HL-60 (cell line): ENCODE measurements at regions not wholly inside any gene's neighbourhood (a gene's known extent, or its start where the extent isn't known, plus 50 kb on each side); places are given as distances from the start of the nearest gene placed in this dataset.

ENCODE experiments used
- POLR2AphosphoS5 ChIP-seq: IDR thresholded peaks from 2 replicates; pipeline ENCODE4 v1.6.1; 2012; ENCODE audit warnings: low read depth
- TF ChIP-seq, protein P1 (sequence below): IDR thresholded peaks from one replicate; pipeline ENCODE4 v1.5.1; 2011; ENCODE audit warnings: low read length, control low read depth, inconsistent platforms; ENCODE audit not compliant: insufficient read depth
- TF ChIP-seq, protein P2 (sequence below): IDR thresholded peaks from 2 replicates; pipeline ENCODE4 v1.6.1; 2012; ENCODE audit warnings: low read depth; ENCODE audit not compliant: insufficient replicate concordance

DNA sequence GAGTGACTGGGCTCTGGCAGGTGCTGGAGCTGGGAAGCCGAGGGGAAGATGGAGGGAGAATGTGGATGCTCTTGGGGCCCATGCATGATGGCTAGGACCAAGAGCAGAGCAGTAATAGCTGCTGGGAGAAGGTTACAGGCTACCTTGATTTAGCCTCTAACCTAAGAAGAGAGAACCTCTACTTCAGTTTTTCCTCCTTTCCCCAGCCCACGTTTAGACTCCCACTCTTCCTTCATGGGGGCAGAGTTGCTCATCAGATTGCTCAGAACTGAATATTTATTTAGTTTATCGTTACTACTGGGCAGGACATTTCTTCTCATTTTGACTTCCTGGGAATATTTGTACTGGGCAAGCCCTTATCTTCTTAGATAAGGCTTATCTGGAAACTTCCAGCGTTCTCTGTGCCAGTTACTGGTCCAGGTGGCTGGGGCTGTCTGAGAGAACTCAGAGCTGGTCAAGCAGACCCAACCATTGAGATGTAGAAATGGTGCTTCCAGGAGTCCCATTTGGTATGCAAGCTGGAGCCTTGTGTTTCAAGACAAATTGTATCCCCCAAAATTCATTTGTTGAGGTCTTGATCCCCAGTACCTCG is 442.9 kb upstream of the BOD1L1 start:
- TF ChIP-seq, protein P1, sequence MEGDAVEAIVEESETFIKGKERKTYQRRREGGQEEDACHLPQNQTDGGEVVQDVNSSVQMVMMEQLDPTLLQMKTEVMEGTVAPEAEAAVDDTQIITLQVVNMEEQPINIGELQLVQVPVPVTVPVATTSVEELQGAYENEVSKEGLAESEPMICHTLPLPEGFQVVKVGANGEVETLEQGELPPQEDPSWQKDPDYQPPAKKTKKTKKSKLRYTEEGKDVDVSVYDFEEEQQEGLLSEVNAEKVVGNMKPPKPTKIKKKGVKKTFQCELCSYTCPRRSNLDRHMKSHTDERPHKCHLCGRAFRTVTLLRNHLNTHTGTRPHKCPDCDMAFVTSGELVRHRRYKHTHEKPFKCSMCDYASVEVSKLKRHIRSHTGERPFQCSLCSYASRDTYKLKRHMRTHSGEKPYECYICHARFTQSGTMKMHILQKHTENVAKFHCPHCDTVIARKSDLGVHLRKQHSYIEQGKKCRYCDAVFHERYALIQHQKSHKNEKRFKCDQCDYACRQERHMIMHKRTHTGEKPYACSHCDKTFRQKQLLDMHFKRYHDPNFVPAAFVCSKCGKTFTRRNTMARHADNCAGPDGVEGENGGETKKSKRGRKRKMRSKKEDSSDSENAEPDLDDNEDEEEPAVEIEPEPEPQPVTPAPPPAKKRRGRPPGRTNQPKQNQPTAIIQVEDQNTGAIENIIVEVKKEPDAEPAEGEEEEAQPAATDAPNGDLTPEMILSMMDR = no peak
- TF ChIP-seq POLR2AphosphoS5 = no peak
- TF ChIP-seq, protein P2, sequence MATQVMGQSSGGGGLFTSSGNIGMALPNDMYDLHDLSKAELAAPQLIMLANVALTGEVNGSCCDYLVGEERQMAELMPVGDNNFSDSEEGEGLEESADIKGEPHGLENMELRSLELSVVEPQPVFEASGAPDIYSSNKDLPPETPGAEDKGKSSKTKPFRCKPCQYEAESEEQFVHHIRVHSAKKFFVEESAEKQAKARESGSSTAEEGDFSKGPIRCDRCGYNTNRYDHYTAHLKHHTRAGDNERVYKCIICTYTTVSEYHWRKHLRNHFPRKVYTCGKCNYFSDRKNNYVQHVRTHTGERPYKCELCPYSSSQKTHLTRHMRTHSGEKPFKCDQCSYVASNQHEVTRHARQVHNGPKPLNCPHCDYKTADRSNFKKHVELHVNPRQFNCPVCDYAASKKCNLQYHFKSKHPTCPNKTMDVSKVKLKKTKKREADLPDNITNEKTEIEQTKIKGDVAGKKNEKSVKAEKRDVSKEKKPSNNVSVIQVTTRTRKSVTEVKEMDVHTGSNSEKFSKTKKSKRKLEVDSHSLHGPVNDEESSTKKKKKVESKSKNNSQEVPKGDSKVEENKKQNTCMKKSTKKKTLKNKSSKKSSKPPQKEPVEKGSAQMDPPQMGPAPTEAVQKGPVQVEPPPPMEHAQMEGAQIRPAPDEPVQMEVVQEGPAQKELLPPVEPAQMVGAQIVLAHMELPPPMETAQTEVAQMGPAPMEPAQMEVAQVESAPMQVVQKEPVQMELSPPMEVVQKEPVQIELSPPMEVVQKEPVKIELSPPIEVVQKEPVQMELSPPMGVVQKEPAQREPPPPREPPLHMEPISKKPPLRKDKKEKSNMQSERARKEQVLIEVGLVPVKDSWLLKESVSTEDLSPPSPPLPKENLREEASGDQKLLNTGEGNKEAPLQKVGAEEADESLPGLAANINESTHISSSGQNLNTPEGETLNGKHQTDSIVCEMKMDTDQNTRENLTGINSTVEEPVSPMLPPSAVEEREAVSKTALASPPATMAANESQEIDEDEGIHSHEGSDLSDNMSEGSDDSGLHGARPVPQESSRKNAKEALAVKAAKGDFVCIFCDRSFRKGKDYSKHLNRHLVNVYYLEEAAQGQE = no peak
